HFF-Myc (cell line): ENCODE measurements at regions not wholly inside any gene's neighbourhood (a gene's known extent, or its start where the extent isn't known, plus 50 kb on each side); places are given as distances from the start of the nearest gene placed in this dataset.

Experiments used
- DNase-seq: peaks from one replicate; pipeline ENCODE4 v3.0.0-alpha.2; 2011; ENCODE audit warnings: low read depth; ENCODE audit errors: extremely low read depth
- H3K4me3 ChIP-seq: replicated peaks from 2 replicates; pipeline ENCODE4 v1.5.1; 2011; ENCODE audit warnings: low read depth, mild to moderate bottlenecking, control low read depth, low read length
- CTCF ChIP-seq: IDR thresholded peaks from 2 replicates; pipeline ENCODE4 v1.5.1; 2012; ENCODE audit warnings: mild to moderate bottlenecking, low read depth, low read length, control low read depth; ENCODE audit errors: missing control alignments

DNA sequence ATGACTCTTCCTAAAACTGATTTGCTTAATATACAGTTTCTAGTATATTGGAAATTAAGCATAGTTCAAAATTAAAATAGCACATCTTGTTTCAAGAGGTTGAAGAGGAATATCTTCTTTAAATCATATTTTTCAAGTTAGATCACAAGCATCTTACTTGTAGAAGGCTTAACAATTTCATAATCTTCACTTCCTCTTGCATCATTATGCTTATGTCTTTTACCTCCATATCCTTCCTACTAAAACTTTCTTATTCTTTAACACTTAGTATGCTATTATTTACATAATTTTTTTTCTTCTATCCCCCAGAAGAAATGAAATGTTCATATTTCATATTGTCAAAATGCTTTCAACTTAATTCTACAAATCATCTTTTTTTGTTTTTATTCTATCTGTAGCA, 1354.9 kb upstream of the TMEFF2 start:
- H3K4me3 ChIP-seq: no peak overlapping the region
- no peak for DNase-seq
- TF ChIP-seq CTCF: no peak

GRCh38 chr2:193542762-193543161, 1348.0 kb upstream of the TMEFF2 start:
- DNase-seq: no peak

DNA sequence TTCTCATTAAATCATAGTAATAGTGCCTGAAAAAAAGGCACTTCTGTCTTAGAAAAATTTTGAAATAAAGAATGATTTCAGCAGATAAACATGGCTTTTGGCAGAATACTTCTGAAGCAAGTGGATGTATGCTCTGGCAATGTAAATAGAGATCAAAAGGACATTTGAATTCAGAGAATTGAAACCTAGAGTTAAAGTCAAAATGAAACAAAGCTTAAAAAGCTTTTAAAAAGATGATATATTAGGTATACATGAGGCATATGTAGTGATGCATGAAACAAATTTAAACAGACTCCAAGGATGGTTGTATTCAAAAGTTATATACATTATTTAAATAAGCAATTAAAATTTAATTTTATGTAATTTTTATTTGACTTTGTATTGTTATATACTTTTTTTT, 1344.5 kb upstream of the TMEFF2 start:
- H3K4me3 ChIP-seq: no peak overlapping the region
- DNase-seq: no peak
- no peak for TF ChIP-seq CTCF

More at GRCh38 chr2:193542762-193543161, 1348.0 kb upstream of the TMEFF2 start:
- no peak overlapping the region for H3K4me3 ChIP-seq
- TF ChIP-seq CTCF: no peak

DNA sequence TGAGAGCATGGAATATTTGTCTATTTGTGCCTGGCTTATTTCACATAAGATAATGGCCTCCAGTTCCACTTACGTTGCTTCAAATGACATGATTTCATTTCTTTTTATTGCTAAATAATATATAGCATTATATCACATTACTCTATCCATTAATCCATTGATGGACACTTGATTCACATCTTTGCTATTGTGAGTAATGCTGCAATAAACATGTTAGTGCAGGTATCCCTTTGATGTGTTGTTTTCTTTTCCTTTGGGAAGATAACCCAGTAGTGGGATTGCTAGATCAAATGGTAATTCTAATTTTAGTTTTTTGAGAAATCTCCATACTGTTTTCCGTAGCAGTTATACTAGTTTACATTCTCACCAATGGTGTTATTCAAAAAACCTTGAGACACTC, 1343.3 kb upstream of the TMEFF2 start:
- no peak for TF ChIP-seq CTCF
- DNase-seq: no peak

GRCh38 chr2:193537531-193537930, 1342.8 kb upstream of the TMEFF2 start:
- H3K4me3 ChIP-seq: no peak overlapping the region
- DNase-seq: no peak
- no peak for TF ChIP-seq CTCF

More for the DNA sequence above, 1343.3 kb upstream of the TMEFF2 start:
- H3K4me3 ChIP-seq: no peak overlapping the region

DNA sequence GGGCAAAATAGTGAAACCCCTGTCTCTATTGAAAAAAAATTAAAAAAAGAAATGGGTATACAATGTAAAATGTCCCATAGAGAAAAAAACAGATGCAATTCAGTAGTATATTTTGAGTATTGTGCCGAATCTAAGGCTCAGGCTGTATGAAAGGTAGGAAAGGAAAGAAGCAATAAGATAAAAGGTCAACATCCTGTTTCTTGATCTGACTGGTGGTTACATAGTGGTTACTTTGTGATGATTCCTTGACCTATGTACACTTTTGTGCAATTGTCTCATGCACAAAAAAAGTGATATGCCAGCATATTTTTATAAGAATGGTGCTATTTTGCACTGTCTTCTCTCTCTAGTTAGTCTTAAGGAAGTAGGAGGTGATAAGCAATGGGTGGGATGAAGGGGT, 1333.7 kb upstream of the TMEFF2 start:
- no peak for TF ChIP-seq CTCF
- DNase-seq: no peak
- H3K4me3 ChIP-seq: no peak overlapping the region

DNA sequence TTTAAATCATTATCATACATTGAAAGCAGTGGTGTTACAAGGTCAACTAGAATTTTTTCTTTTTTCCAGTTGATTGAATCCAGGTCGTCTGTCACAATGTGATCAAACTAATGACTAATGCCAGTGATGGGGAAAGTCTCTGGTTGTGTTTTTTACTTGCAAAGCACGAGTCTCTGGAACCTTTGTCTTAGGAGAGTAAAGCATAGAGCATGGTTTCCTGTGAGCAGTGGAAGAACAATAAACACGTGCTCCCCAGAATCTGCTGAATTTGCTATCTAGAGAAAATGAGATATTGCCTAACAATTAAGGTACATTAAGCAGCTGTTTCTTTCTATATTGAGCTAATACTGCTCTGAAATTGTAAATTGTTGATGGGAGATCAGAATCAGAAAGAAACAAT, 1332.4 kb upstream of the TMEFF2 start:
- DNase-seq: no peak
- H3K4me3 ChIP-seq: no peak overlapping the region
- TF ChIP-seq CTCF: no peak
